ENCODE measurements at regions not wholly inside any gene's neighbourhood (a gene's known extent, or its start where the extent isn't known, plus 50 kb on each side); places are given as distances from the start of the nearest gene placed in this dataset.

GRCh38 chr1:239733995-239734394, 347.6 kb downstream of the CHRM3 start:
- TF ChIP-seq RNF2 (IDR thresholded peaks at IDR 0.05; ENCODE audit: borderline replicate concordance, low read depth) (no peak), CEBPB (IDR thresholded peaks at IDR 0.05) (no peak)
- TF ChIP-seq, protein P1, sequence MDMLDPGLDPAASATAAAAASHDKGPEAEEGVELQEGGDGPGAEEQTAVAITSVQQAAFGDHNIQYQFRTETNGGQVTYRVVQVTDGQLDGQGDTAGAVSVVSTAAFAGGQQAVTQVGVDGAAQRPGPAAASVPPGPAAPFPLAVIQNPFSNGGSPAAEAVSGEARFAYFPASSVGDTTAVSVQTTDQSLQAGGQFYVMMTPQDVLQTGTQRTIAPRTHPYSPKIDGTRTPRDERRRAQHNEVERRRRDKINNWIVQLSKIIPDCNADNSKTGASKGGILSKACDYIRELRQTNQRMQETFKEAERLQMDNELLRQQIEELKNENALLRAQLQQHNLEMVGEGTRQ (IDR thresholded peaks at IDR 0.05) = no peak

Data from A549 (cell line).